ENCODE measurements at regions not wholly inside any gene's neighbourhood (a gene's known extent, or its start where the extent isn't known, plus 50 kb on each side); places are given as distances from the start of the nearest gene placed in this dataset.

GRCh38 chr18:8967573-8967972 lies 134.9 kb upstream of the NDUFV2 start:
- TF ChIP-seq POLR2AphosphoS5 (IDR thresholded peaks at IDR 0.05; ENCODE audit: low read depth, low read length) (no peak), POU2F2 (IDR thresholded peaks at IDR 0.05; ENCODE audit: low read depth, low read length) (no peak), TAF1 (IDR thresholded peaks at IDR 0.05; ENCODE audit: low read depth, low read length) (no peak), POLR2A (IDR thresholded peaks at IDR 0.05; ENCODE audit: low read depth, low read length) (no peak), SPI1 (IDR thresholded peaks at IDR 0.05; ENCODE audit: low read depth, low read length) (no peak)
